ENCODE measurements at regions not wholly inside any gene's neighbourhood (a gene's known extent, or its start where the extent isn't known, plus 50 kb on each side); places are given as distances from the start of the nearest gene placed in this dataset.

DNA sequence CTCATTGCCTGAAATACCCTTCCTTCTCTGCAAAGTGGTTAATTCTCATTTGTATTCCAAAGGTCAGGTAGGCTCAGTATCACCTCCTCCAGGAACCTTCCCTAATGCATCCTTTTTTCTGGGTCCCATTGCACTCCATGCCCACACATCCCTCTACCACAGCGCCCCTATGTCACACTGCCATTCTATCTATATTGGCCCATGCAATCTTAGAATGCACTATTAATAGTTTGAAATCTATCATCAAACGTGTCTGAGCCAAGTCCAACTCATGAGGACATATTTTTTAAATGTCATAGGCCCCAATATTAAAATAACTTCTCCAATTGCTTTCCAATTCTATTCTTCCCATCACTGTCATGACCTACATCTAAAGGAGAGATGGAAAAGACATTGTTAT lies 495.1 kb downstream of the SOX6 start:
- DNase-seq (no peak), ATAC-seq (ENCODE audit: low read depth) (no peak)
- POLR2A ChIA-PET = no interaction called here
- Mint-ChIP-seq H3K27me3 (no peaks in the 10 kb centered on the region), H3K4me3 (no peak overlapping the region), H3K36me3 (no peaks in the 10 kb centered on the region), H3K4me1 (no peaks in the 10 kb centered on the region), H3K9me3 (no peaks in the 10 kb centered on the region), H3K27ac (no peak overlapping the region)

DNA sequence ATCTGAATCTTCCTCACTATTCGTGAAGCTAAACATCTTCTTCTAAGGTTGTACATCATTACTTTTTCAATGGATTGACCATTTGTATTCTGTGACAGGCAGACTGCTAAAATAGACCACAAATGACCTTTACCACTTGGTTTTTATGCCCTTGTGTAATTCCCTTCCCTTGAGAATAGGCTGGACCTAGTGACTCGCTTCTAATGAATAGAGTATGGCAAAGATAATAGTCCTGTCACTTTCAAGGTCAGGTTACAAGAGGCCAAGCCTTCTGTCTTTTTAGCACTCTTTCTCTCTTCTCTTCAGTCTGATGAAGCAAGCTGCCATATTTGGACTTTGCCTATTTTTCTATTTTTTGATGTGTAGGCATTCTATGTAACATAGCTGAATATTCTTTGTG lies 492.9 kb downstream of the SOX6 start:
- Mint-ChIP-seq H3K27ac (no peak overlapping the region), H3K27me3 (no peaks in the 10 kb centered on the region)
- no peak for ATAC-seq (ENCODE audit: low read depth)

DNA sequence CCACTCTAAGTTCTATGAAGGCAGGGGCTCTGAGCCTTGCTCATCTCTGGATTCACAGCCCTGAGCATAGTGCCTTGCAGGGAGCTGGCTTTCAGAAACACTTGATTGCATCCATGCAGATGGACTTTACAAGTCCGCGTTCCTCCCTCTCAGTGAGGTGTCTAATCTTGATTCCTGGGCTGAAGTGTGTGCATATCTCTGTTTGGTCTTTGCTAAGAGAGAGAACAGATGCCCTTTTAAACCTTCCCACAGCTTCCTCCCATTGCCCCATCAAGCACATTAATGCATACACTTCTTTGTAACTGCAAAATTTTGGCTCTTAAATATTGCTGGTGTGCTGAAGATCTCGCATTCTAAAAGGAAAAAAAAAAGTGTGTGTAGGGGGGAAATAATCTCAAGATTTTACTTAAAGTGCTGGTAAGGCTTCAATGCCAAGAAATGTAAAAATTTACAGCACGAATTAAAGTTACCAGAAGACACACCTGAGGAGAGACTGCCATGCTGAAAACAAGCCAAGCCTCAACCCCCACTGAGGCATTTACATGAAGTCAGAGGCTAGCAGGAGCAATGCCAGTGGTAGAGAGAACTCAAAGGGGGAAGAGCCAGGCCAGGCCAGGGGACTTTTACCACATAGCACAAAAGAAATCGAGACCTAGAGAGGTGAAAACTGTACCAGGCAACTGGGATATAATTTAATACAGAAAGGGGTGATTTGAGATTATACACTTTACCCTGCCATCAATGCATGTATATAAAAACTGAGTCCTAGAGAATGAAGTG lies 492.1 kb downstream of the SOX6 start:
- no peak overlapping the region for H3K27ac Mint-ChIP-seq
- POLR2A ChIA-PET = no interaction called here

More for the DNA sequence above, 492.9 kb downstream of the SOX6 start:
- Mint-ChIP-seq H3K4me1 (no peaks in the 10 kb centered on the region), H3K36me3 (no peaks in the 10 kb centered on the region), H3K4me3 (no peak overlapping the region), H3K9me3 (no peaks in the 10 kb centered on the region)
- POLR2A ChIA-PET = no interaction called here
- DNase-seq = no peak

GRCh38 chr11:15865212-15865987 lies 490.9 kb downstream of the SOX6 start:
- Mint-ChIP-seq H3K27me3 (no peaks in the 10 kb centered on the region), H3K36me3 (no peaks in the 10 kb centered on the region), H3K4me3 (no peak overlapping the region), H3K4me1 (no peaks in the 10 kb centered on the region), H3K9me3 (no peaks in the 10 kb centered on the region), H3K27ac (no peak overlapping the region)
- no peak for ATAC-seq (ENCODE audit: low read depth)
- no peak for DNase-seq
- POLR2A ChIA-PET = no interaction called here

More for the DNA sequence above, 492.1 kb downstream of the SOX6 start:
- no peaks in the 10 kb centered on the region for H3K27me3 Mint-ChIP-seq
- ATAC-seq (ENCODE audit: low read depth) = no peak
- no peaks in the 10 kb centered on the region for H3K4me1 Mint-ChIP-seq
- H3K9me3 Mint-ChIP-seq = no peaks in the 10 kb centered on the region
- no peaks in the 10 kb centered on the region for H3K36me3 Mint-ChIP-seq
- DNase-seq = no peak
- H3K4me3 Mint-ChIP-seq = no peak overlapping the region

DNA sequence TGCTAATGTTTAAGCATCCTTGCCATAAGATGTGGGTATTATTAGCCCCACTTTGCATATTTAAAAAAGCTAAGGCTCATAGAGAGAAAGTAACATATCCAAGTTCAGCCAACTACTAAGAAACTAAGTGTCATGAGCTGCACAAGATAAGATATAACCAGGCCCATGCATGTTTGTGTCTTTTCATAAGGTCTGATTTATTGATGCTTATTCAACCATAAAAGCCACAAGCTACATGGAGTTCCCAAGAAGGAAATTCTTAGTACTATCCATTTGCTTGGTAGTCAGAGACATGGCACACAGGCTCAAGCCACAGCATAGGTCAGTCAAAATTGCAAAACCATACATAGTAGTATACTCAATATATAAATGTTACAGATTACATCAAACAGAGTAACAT lies 488.5 kb downstream of the SOX6 start:
- POLR2A ChIA-PET = no interaction called here
- H3K4me3 Mint-ChIP-seq = no peak overlapping the region
- DNase-seq (no peak), ATAC-seq (ENCODE audit: low read depth) (no peak)
- H3K36me3 Mint-ChIP-seq = no peaks in the 10 kb centered on the region
- no peaks in the 10 kb centered on the region for H3K4me1 Mint-ChIP-seq
- no peaks in the 10 kb centered on the region for H3K9me3 Mint-ChIP-seq
- H3K27me3 Mint-ChIP-seq = no peaks in the 10 kb centered on the region
- H3K27ac Mint-ChIP-seq = no peak overlapping the region

DNA sequence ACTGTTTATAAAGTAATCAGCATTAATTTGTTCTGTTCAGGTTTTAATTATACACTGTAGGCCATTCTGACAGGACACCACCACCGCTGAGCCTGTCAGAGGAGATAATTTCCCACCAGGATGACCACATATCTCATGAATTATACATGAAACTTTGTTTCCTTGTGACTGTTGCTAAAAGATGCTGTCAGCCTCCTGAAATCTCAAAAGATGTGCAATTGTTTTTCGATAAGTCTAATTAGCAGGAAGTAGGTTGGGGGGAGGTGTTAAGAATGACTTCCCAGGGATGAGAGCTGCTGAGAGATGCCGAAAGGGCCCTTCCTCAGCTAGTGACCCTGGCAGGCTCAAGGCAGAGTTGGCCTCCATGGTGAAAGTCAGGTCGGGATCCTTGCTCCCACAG lies 485.4 kb downstream of the SOX6 start:
- DNase-seq = no peak
- H3K27ac Mint-ChIP-seq = no peak overlapping the region
- no peak for ATAC-seq (ENCODE audit: low read depth)
- no peaks in the 10 kb centered on the region for H3K27me3 Mint-ChIP-seq
- H3K4me1 Mint-ChIP-seq = no peaks in the 10 kb centered on the region
- no peaks in the 10 kb centered on the region for H3K36me3 Mint-ChIP-seq
- H3K4me3 Mint-ChIP-seq = no peak overlapping the region
- H3K9me3 Mint-ChIP-seq = no peaks in the 10 kb centered on the region
- POLR2A ChIA-PET = no interaction called here

DNA sequence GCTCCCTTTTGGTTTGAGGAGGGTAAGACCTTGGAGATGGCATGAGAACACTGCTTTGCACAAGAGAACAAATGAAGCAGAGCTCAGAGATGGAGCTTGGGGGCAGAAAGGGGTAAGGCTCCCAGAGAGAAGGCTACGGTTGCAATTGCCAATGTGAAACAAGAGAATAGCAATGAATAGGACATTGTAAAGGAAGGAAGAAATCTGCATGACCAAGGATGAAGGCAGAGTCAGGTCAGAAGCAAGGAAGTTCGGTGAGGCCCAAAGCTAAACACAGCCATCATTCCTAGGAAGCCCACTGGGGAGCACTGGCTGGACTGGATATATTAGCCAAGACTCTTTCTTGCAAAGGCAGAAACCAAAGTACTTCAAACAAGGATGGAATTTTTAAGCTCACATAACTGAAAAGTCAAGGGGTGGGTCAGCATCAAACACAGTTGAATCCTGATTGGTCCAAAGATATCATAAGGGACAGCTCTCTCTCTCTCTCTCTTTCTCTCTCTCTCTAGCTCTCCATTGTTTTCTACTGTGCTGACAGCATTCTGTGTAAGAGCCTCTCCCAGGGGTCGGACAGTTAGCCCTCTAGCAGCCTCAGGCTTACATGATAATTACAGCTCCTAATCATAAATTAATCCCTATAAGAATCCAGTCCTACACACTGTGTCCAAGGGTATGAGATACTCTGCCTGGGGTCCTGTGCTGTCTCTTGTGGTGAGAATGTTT lies 484.3 kb downstream of the SOX6 start:
- DNase-seq (no peak), ATAC-seq (ENCODE audit: low read depth) (no peak)
- Mint-ChIP-seq H3K4me3 (no peak overlapping the region), H3K36me3 (no peaks in the 10 kb centered on the region), H3K4me1 (no peaks in the 10 kb centered on the region), H3K9me3 (no peaks in the 10 kb centered on the region), H3K27me3 (no peaks in the 10 kb centered on the region), H3K27ac (no peak overlapping the region)
- POLR2A ChIA-PET = no interaction called here

GRCh38 chr11:15873501-15873900 lies 482.8 kb downstream of the SOX6 start:
- Mint-ChIP-seq H3K36me3 (no peaks in the 10 kb centered on the region), H3K27ac (no peak overlapping the region), H3K9me3 (no peaks in the 10 kb centered on the region), H3K27me3 (no peaks in the 10 kb centered on the region), H3K4me3 (no peak overlapping the region), H3K4me1 (no peaks in the 10 kb centered on the region)
- DNase-seq = no peak
- no peak for ATAC-seq (ENCODE audit: low read depth)
- POLR2A ChIA-PET = no interaction called here

GRCh38 chr11:15874704-15875103 lies 481.6 kb downstream of the SOX6 start:
- ATAC-seq (ENCODE audit: low read depth) (no peak), DNase-seq (no peak)
- Mint-ChIP-seq H3K4me3 (no peak overlapping the region), H3K9me3 (no peaks in the 10 kb centered on the region), H3K4me1 (no peaks in the 10 kb centered on the region), H3K27ac (no peak overlapping the region), H3K27me3 (no peaks in the 10 kb centered on the region), H3K36me3 (no peaks in the 10 kb centered on the region)
- POLR2A ChIA-PET = no interaction called here

DNA sequence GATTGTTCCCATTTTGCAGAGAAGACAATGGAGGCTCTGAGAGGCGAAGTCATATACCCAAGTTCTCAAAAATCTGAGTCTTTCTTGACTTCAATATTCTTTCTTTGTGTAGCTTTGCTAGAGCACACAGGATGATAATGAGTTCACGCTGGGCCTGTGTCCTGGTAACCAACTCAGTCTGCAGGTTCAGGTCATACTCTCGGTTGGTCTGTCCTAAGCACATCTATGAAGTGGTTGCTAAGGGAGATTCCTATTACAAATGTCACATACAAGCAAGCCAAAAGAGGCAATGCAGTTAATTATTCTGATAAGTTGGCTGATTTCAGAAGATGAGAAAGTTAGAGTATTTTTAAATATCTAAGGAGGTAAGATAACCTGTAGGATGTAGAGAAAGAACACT lies 481.0 kb downstream of the SOX6 start:
- H3K27ac Mint-ChIP-seq = no peak overlapping the region
- no peak for ATAC-seq (ENCODE audit: low read depth)
- DNase-seq = no peak
- no peaks in the 10 kb centered on the region for H3K36me3 Mint-ChIP-seq
- no peaks in the 10 kb centered on the region for H3K9me3 Mint-ChIP-seq
- H3K4me3 Mint-ChIP-seq = no peak overlapping the region
- no peaks in the 10 kb centered on the region for H3K27me3 Mint-ChIP-seq
- no peaks in the 10 kb centered on the region for H3K4me1 Mint-ChIP-seq
- POLR2A ChIA-PET = no interaction called here

GRCh38 chr11:15875943-15876342 lies 480.4 kb downstream of the SOX6 start:
- ATAC-seq (ENCODE audit: low read depth) = no peak
- Mint-ChIP-seq H3K27ac (no peak overlapping the region), H3K4me1 (no peaks in the 10 kb centered on the region), H3K27me3 (no peaks in the 10 kb centered on the region), H3K36me3 (no peaks in the 10 kb centered on the region), H3K9me3 (no peaks in the 10 kb centered on the region), H3K4me3 (no peak overlapping the region)
- no peak for DNase-seq
- POLR2A ChIA-PET = no interaction called here

DNA sequence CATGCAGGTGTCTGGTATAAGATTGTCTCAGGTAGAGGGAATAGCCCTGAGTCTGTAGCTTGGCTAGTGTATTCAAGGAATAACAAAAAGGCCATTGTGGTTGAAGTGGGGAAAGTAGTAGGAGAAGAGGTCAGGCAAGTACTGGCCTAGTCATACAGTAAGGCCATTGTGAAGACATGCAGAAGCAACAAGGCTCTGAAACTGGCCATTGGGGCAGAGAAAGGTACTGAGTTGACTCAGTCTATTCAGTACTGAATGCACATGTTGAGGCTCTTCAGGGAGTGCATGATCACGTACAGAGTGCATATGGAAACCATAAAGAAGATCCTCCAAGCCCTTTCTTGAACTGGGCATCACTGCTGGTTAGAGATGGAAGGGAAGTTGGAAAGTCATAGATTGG lies 477.6 kb downstream of the SOX6 start:
- Mint-ChIP-seq H3K9me3 (no peaks in the 10 kb centered on the region), H3K27ac (no peak overlapping the region), H3K36me3 (no peaks in the 10 kb centered on the region), H3K27me3 (no peaks in the 10 kb centered on the region), H3K4me3 (no peak overlapping the region), H3K4me1 (no peaks in the 10 kb centered on the region)
- ATAC-seq (ENCODE audit: low read depth) = no peak
- DNase-seq = no peak
- POLR2A ChIA-PET = no interaction called here

- no peak for DNase-seq
- no peak overlapping the region for H3K4me3 Mint-ChIP-seq
- no peaks in the 10 kb centered on the region for H3K4me1 Mint-ChIP-seq
- no peaks in the 10 kb centered on the region for H3K9me3 Mint-ChIP-seq
- ATAC-seq (ENCODE audit: low read depth) = no peak
- no peaks in the 10 kb centered on the region for H3K36me3 Mint-ChIP-seq
- POLR2A ChIA-PET = no interaction called here
- H3K27me3 Mint-ChIP-seq = no peaks in the 10 kb centered on the region
- no peak overlapping the region for H3K27ac Mint-ChIP-seq
Observed at GRCh38 chr11:15880291-15880690, 476.1 kb downstream of the SOX6 start.

Data from activated naive CD8-positive, alpha-beta T cell treated with anti-CD3 and anti-CD28 coated beads, Interleukin-2, amount 10 ng/mL, durations not matched to agents 7 days and 5 days (primary cell).